K562 (cell line): ENCODE measurements at regions not wholly inside any gene's neighbourhood (a gene's known extent, or its start where the extent isn't known, plus 50 kb on each side); places are given as distances from the start of the nearest gene placed in this dataset.

Experiments used
- ATAC-seq: fragments of 200-7000 bp; cut with Tn5 transposase; 3 replicates; pipeline ENCODE4 v1.9.1; 2020; ENCODE audit warnings: moderate library complexity
- BruUV-seq: library from RNA; stranded (reverse); fragments of 400-500 nt; replicated peaks from 2 replicates; lab custom pipeline; 2021; lab: Mats Ljungman, UMichigan
- CTCF ChIA-PET: fragments of 300-600 bp; formaldehyde crosslinking; extraction: SDS; loops from one replicate; lab custom pipeline; 2021; ENCODE audit warnings: low intra/inter-chr PET ratio; lab: Yijun Ruan, JAX
- POLR2A ChIA-PET: fragments of 300-600, 350-650 bp; sonication (Branson Sonifier 250); formaldehyde crosslinking; extraction: SDS; loops from one replicate; lab custom pipeline; 2021; ENCODE audit warnings: antibody characterized with exemption, inconsistent platforms; lab: Yijun Ruan, JAX
- DNase-seq, 4 experiments: peaks; one replicate each; pipeline versions ENCODE4 v3.0.0 to v3.0.0-alpha.2; 2011 to 2018; ENCODE audit warnings: low spot score in 3 of 4, mixed read lengths in 3 of 4; ENCODE audit errors: extremely low read depth in 1 of 4
- FAIRE-seq: peaks from 2 replicates; lab custom pipeline; 2011; peaks lifted over from hg19 to GRCh38; lab: Jason Lieb, UNC
- H2AFZ ChIP-seq: 2 replicates; pipeline ENCODE4 v1.6.0; 2011; ENCODE audit warnings: low read depth, low read length, control low read depth, inconsistent platforms
- H3K27ac ChIP-seq: fragments of 200-600 bp; 3 replicates; pipeline ENCODE4 v1.8.0; 2011; ENCODE audit warnings: low read depth, mild to moderate bottlenecking, control low read depth, inconsistent platforms, low read length, moderate library complexity, mixed read lengths; ENCODE audit errors: extremely low read depth
- H3K27me3 ChIP-seq, 2 experiments: fragments of 300-600 bp in 1 of 2; 2 replicates in 1 of 2; 3 replicates in 1 of 2; pipeline versions ENCODE4 v1.6.0 to v1.8.0; 2011; ENCODE audit warnings: inconsistent platforms in 2 of 2, low read length in 2 of 2, mild to moderate bottlenecking in 1 of 2, mixed read lengths in 1 of 2, moderate library complexity in 1 of 2; ENCODE audit not compliant: control insufficient read depth in 2 of 2, insufficient read depth in 2 of 2
- H3K36me3 ChIP-seq: fragments of 300-600 bp; 3 replicates; pipeline ENCODE4 v1.8.0; 2011; ENCODE audit warnings: mild to moderate bottlenecking, low read length, inconsistent platforms; ENCODE audit not compliant: control insufficient read depth, insufficient read depth
- H3K4me1 ChIP-seq, 2 experiments: fragments of 200-600 bp in 1 of 2; replicated peaks in 1 of 2; 2 replicates in 1 of 2; 3 replicates in 1 of 2; pipeline versions ENCODE4 v1.5.1 to v1.8.0; 2011; ENCODE audit warnings: inconsistent platforms in 2 of 2, low read length in 2 of 2, mild to moderate bottlenecking in 1 of 2, mixed read lengths in 1 of 2, moderate library complexity in 1 of 2; ENCODE audit not compliant: control insufficient read depth in 2 of 2, insufficient read depth in 2 of 2
- H3K4me2 ChIP-seq: 2 replicates; pipeline ENCODE4 v1.6.1; 2011; ENCODE audit warnings: low read length, control low read depth, inconsistent platforms, mixed read lengths; ENCODE audit not compliant: insufficient read depth
- H3K4me3 ChIP-seq: fragments of 200-600 bp; sonication (generic), shearing (Covaris generic); 2 replicates; pipeline ENCODE4 v1.5.1; 2016; ENCODE audit warnings: control low read depth, inconsistent platforms
- H3K79me2 ChIP-seq: fragments of 200-600 bp; 3 replicates; pipeline ENCODE4 v1.8.0; 2011; ENCODE audit warnings: low read length, inconsistent platforms; ENCODE audit not compliant: control insufficient read depth, insufficient read depth
- H3K9ac ChIP-seq, 2 experiments: 2 replicates each; pipeline versions ENCODE4 v1.6.0 to v1.6.1; 2011; ENCODE audit warnings: low read depth in 2 of 2, low read length in 2 of 2, control low read depth in 1 of 2, inconsistent platforms in 1 of 2, mild to moderate bottlenecking in 1 of 2, mixed read lengths in 1 of 2; ENCODE audit not compliant: insufficient read depth in 1 of 2
- H3K9me1 ChIP-seq: one replicate; pipeline ENCODE4 v1.6.0; 2011; ENCODE audit warnings: inconsistent platforms, mild to moderate bottlenecking, low read length, moderate library complexity; ENCODE audit not compliant: control insufficient read depth, insufficient read depth
- H3K9me3 ChIP-seq: replicated peaks from 2 replicates; pipeline ENCODE4 v1.5.1; 2011; ENCODE audit warnings: low read depth, low read length, inconsistent platforms; ENCODE audit not compliant: control insufficient read depth, insufficient read depth
- H4K20me1 ChIP-seq: replicated peaks from 2 replicates; pipeline ENCODE4 v1.6.1; 2011; ENCODE audit warnings: low read length, inconsistent platforms, mixed read lengths; ENCODE audit not compliant: control insufficient read depth, insufficient read depth
- CAMTA2 ChIP-seq: fragments of 250-450 bp; sonication (Bioruptor Pico); conservative IDR thresholded peaks from 2 replicates; pipeline ENCODE4 v1.5.1; 2022
- DDX20 ChIP-seq: fragments of 450-650 bp; IDR thresholded peaks from 2 replicates; pipeline ENCODE4 v1.6.1; 2016; ENCODE audit warnings: missing genetic modification characterization, low read depth, mild to moderate bottlenecking, missing compliant biosample characterization, moderate library complexity
- ETS1 ChIP-seq: conservative IDR thresholded peaks from 2 replicates; pipeline ENCODE4 v1.6.1; 2011; ENCODE audit warnings: low read depth, mild to moderate bottlenecking, low read length; ENCODE audit not compliant: control insufficient read depth
- FOXA3 ChIP-seq, 2 experiments: fragments of 450-650 bp in 1 of 2; sonication (generic) in 1 of 2; formaldehyde crosslinking; IDR thresholded peaks in 1 of 2; conservative IDR thresholded peaks in 1 of 2; 2 replicates each; pipeline versions ENCODE4 v1.4.0 to v1.8.0; 2020 to 2022; ENCODE audit warnings: mild to moderate bottlenecking in 2 of 2, missing genetic modification reagents in 1 of 2
- GATA2 ChIP-seq: sonication (generic); formaldehyde crosslinking; IDR thresholded peaks from 2 replicates; pipeline ENCODE4 v1.4.0; 2020; ENCODE audit warnings: mild to moderate bottlenecking, missing genetic modification reagents
- HDAC1 ChIP-seq, 2 experiments: fragments of 450-650 bp; IDR thresholded peaks; 2 replicates each; pipeline ENCODE4 v1.6.1; 2016 to 2017; ENCODE audit warnings: inconsistent platforms in 1 of 2, mild to moderate bottlenecking in 1 of 2, moderate library complexity in 1 of 2
- L3MBTL2 ChIP-seq: fragments of 450-650 bp; IDR thresholded peaks from 2 replicates; pipeline ENCODE4 v1.6.1; 2016; ENCODE audit warnings: mild to moderate bottlenecking, moderate library complexity
- MEF2D ChIP-seq: conservative IDR thresholded peaks from 2 replicates; pipeline ENCODE4 v1.6.1; 2016; ENCODE audit warnings: low read depth, missing genetic modification characterization, missing compliant biosample characterization
- MYBL2 ChIP-seq, 2 experiments: fragments of 450-650 bp in 1 of 2; sonication (generic) in 1 of 2; formaldehyde crosslinking in 1 of 2; IDR thresholded peaks; 2 replicates each; pipeline versions ENCODE4 v1.6.1 to v1.8.1; 2017 to 2022; ENCODE audit warnings: borderline replicate concordance in 1 of 2, inconsistent platforms in 1 of 2, low read depth in 1 of 2, mild to moderate bottlenecking in 1 of 2, missing genetic modification reagents in 1 of 2, moderate library complexity in 1 of 2
- NR4A1 ChIP-seq, 2 experiments: fragments of 250-450 bp in 1 of 2; fragments of 450-650 bp in 1 of 2; sonication (Bioruptor Pico) in 1 of 2; IDR thresholded peaks; 2 replicates each; pipeline versions ENCODE4 v1.4.0 to v1.6.1; 2016 to 2020; ENCODE audit warnings: mild to moderate bottlenecking in 2 of 2, missing compliant biosample characterization in 1 of 2, missing genetic modification characterization in 1 of 2, moderate library complexity in 1 of 2
- PML ChIP-seq: IDR thresholded peaks from 2 replicates; pipeline ENCODE4 v1.6.1; 2012; ENCODE audit warnings: low read length, inconsistent platforms
- PTTG1 ChIP-seq: fragments of 450-650 bp; IDR thresholded peaks from 2 replicates; pipeline ENCODE4 v1.6.1; 2016; ENCODE audit warnings: low read depth, mild to moderate bottlenecking, missing genetic modification characterization, missing compliant biosample characterization
- SMARCC2 ChIP-seq: fragments of 450-650 bp; IDR thresholded peaks from 2 replicates; pipeline ENCODE4 v1.6.1; 2017; ENCODE audit warnings: antibody characterized with exemption, moderate library complexity, mild to moderate bottlenecking, low read depth
- TAF15 ChIP-seq: fragments of 200-400 bp; formaldehyde crosslinking; IDR thresholded peaks from 2 replicates; pipeline ENCODE4 v1.6.1; 2017; ENCODE audit warnings: mild to moderate bottlenecking, low read depth, low read length, moderate library complexity
- TAF9B ChIP-seq: fragments of 450-650 bp; IDR thresholded peaks from 2 replicates; pipeline ENCODE4 v1.6.1; 2018; ENCODE audit warnings: mild to moderate bottlenecking; ENCODE audit not compliant: partially characterized antibody
- TCF15 ChIP-seq: fragments of 250-450 bp; sonication (Bioruptor Pico); IDR thresholded peaks from 2 replicates; pipeline ENCODE4 v1.8.0; 2022; ENCODE audit warnings: moderate library complexity, mild to moderate bottlenecking, inconsistent platforms
- ZBTB7A ChIP-seq: IDR thresholded peaks from 2 replicates; pipeline ENCODE4 v1.6.1; 2011; ENCODE audit warnings: low read depth, mild to moderate bottlenecking, low read length, moderate library complexity, borderline replicate concordance; ENCODE audit not compliant: control insufficient read depth
- ZNF282 ChIP-seq: sonication (generic); formaldehyde crosslinking; IDR thresholded peaks from 2 replicates; pipeline ENCODE4 v1.8.1; 2023; ENCODE audit warnings: missing genetic modification reagents
- ZNF717 ChIP-seq: fragments of 250-450 bp; sonication (Bioruptor Pico); IDR thresholded peaks from 2 replicates; pipeline ENCODE4 v1.5.0; 2021
- WGBS: fragments of 100-300 bp; shearing (Covaris generic); methylation state at CpG from one replicate; pipeline ENCODE4 v1.1.6; 2016; ENCODE audit warnings: low coverage, mixed read lengths; ENCODE audit not compliant: insufficient coverage; ENCODE audit errors: missing lambda C conversion rate; 5-methylcytosine and 5-hydroxymethylcytosine counted together
- in situ Hi-C: fragments of 300-500 bp; cut with MboI; formaldehyde crosslinking; loops from 4 replicates; pipeline ENCODE4 v1.15.0; 2018; ENCODE audit warnings: inconsistent platforms, mixed read lengths
- intact Hi-C: fragments of 100-400 bp; cut with micrococcal nuclease; formaldehyde crosslinking; loops from 2 replicates; pipeline ENCODE4 v1.14.2; 2022

GRCh38 chr6:19979059-19979458 lies 141.9 kb downstream of the ID4 start:
- TF ChIP-seq L3MBTL2: no peak
- TF ChIP-seq ETS1: no peak
- TF ChIP-seq FOXA3 (CRISPR knock-in tag; conservative IDR thresholded peaks at IDR 0.05 in 1 of 2, IDR thresholded peaks at IDR 0.05 in 1 of 2): no peak
- no peak for TF ChIP-seq ZNF282 (CRISPR knock-in tag)
- no peak for TF ChIP-seq CAMTA2 (CRISPR knock-in tag)
- TF ChIP-seq SMARCC2: no peak
- TF ChIP-seq TCF15 (CRISPR knock-in tag): no peak
- TF ChIP-seq TAF9B: no peak
- no peak for TF ChIP-seq MYBL2 (IDR thresholded peaks at IDR 0.05; ENCODE audit: low read depth)
- TF ChIP-seq MYBL2 (CRISPR knock-in tag; IDR thresholded peaks at IDR 0.05; ENCODE audit: borderline replicate concordance): no peak
- TF ChIP-seq NR4A1 (CRISPR knock-in tag; IDR thresholded peaks at IDR 0.05): no peak
- no peak for TF ChIP-seq NR4A1 (tag; IDR thresholded peaks at IDR 0.05)
- no peak for TF ChIP-seq DDX20 (tag)
- no peak for TF ChIP-seq MEF2D (tag)
- no peak for TF ChIP-seq HDAC1 (IDR thresholded peaks at IDR 0.05)
- no peak for TF ChIP-seq ZNF717 (CRISPR knock-in tag)
- TF ChIP-seq TAF15: no peak
- TF ChIP-seq ZBTB7A: no peak
- no peak for TF ChIP-seq GATA2 (CRISPR knock-in tag)
- no peak for TF ChIP-seq PML
- TF ChIP-seq PTTG1 (tag): no peak
- intact Hi-C loops: no loop called here
- H4K20me1 ChIP-seq: no peaks in the 10 kb centered on the region
- no peaks in the 10 kb centered on the region for H3K9me3 ChIP-seq
- peaks cover 22 to 27% of the 10 kb centered on the region in 2 experiments for H3K27me3 ChIP-seq
- no peak overlapping the region for H3K9ac ChIP-seq
- H3K79me2 ChIP-seq: no peaks in the 10 kb centered on the region
- in situ Hi-C loops: no loop called here
- no peaks in the 10 kb centered on the region for H3K9me1 ChIP-seq
- no peak overlapping the region for H3K4me3 ChIP-seq
- no peak overlapping the region for H2AFZ ChIP-seq
- no peak overlapping the region for H3K27ac ChIP-seq
- ATAC-seq: no peak
- no peaks in the 10 kb centered on the region; a peak in 1 of 5 replicates for H3K4me1 ChIP-seq
- no TSS peak for BruUV-seq
- FAIRE-seq: no peak
- WGBS: 1% methylated on average over 7 of the region's 7 CpGs
- no peaks in the 10 kb centered on the region for H3K36me3 ChIP-seq
- ChIA-PET POLR2A (no interaction called here), CTCF (no interaction called here)
- H3K4me2 ChIP-seq: no peak overlapping the region
- no peak for DNase-seq
